ENCODE measurements at regions not wholly inside any gene's neighbourhood (a gene's known extent, or its start where the extent isn't known, plus 50 kb on each side); places are given as distances from the start of the nearest gene placed in this dataset.

DNA sequence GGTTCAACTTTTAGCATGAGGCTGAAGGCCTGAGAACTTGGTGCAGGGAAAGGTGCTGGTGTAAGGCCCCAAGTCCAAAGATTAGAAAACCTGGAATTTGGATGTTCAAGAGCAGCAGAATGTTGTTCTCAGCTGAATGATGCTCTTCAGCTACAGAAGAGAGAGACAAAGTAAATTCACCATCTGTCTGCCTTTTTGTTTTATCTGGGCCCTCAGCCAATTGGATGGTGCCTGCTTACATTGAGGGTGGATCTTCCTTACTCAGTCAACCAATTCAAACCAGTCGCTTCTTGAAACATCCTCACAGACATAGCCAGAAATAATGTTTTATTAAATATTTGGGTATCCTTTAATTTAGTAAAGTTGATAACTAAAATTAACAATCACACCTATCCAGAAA lies 748.2 kb upstream of the ADAMTS5 start:
- no peaks in the 10 kb centered on the region for H3K36me3 ChIP-seq
- no peaks in the 10 kb centered on the region for H3K4me1 ChIP-seq
- no peak for TF ChIP-seq CTCF (IDR thresholded peaks at IDR 0.05; ENCODE audit: borderline replicate concordance)
- no peaks in the 10 kb centered on the region for H3K9me3 ChIP-seq (replicated peaks)
- no peak for DNase-seq
- no peak overlapping the region for H3K27ac ChIP-seq (replicated peaks)
- H3K27me3 ChIP-seq (ENCODE audit: low read depth) = no peaks in the 10 kb centered on the region
- no peak overlapping the region for H3K4me3 ChIP-seq
- intact Hi-C loops (cut with micrococcal nuclease) = no loop called here

GRCh38 chr21:27713154-27714109 lies 746.5 kb upstream of the ADAMTS5 start:
- no peak for DNase-seq
- no peak overlapping the region for H3K4me3 ChIP-seq
- H3K9me3 ChIP-seq (replicated peaks) = peaks cover 5% of the 10 kb centered on the region
- H3K27ac ChIP-seq (replicated peaks) = no peak overlapping the region
- H3K27me3 ChIP-seq (ENCODE audit: low read depth) = no peaks in the 10 kb centered on the region
- TF ChIP-seq CTCF (IDR thresholded peaks at IDR 0.05; ENCODE audit: borderline replicate concordance) = no peak
- H3K36me3 ChIP-seq = no peaks in the 10 kb centered on the region
- intact Hi-C loops (cut with micrococcal nuclease) = no loop called here
- no peaks in the 10 kb centered on the region for H3K4me1 ChIP-seq

DNA sequence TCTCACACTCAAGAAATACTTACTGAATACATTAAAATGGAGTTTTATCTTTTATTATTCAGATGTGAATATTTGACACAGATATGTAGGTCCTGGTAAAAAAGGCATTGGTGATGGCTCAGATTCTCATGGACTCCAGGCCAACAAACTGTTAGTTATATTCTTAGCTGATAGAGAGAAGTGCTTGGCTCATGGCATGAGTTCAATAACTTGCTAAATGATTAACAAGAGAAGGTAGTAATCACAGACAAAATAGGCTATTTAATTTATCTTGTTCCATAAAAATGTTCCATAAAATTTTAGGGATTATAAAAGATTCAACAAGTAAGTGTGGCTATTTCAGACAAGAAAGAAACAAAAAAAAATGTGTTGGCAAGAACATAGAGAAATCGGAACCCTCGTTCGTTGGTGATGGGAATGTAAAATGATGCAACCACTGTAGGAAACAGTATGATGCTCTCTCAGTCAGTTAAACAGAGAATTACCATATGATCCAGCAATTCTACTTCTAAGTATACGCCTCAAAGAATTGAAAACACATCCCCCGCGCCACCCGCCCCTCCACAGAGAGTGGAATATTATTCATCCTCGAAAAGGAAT lies 737.8 kb upstream of the ADAMTS5 start:
- peaks cover 25% of the 10 kb centered on the region for H3K9me3 ChIP-seq (replicated peaks)
- no peak for TF ChIP-seq CTCF (IDR thresholded peaks at IDR 0.05; ENCODE audit: borderline replicate concordance)
- no peak overlapping the region for H3K4me3 ChIP-seq
- no peaks in the 10 kb centered on the region for H3K27me3 ChIP-seq (ENCODE audit: low read depth)
- no peak for DNase-seq
- H3K4me1 ChIP-seq = peaks cover 4% of the 10 kb centered on the region
- intact Hi-C loops (cut with micrococcal nuclease) = no loop called here
- no peaks in the 10 kb centered on the region for H3K36me3 ChIP-seq
- H3K27ac ChIP-seq (replicated peaks) = no peak overlapping the region

- Histone ChIP-seq H3K27me3 (ENCODE audit: low read depth) (no peaks in the 10 kb centered on the region), H3K27ac (replicated peaks) (no peak overlapping the region), H3K4me3 (no peak overlapping the region), H3K9me3 (replicated peaks) (peaks cover 23% of the 10 kb centered on the region), H3K36me3 (no peaks in the 10 kb centered on the region), H3K4me1 (peaks cover 4% of the 10 kb centered on the region)
- TF ChIP-seq CTCF (IDR thresholded peaks at IDR 0.05; ENCODE audit: borderline replicate concordance) = no peak
- no peak for DNase-seq
- intact Hi-C loops (cut with micrococcal nuclease) = no loop called here
Measured at GRCh38 chr21:27703791-27704190, 736.9 kb upstream of the ADAMTS5 start.

DNA sequence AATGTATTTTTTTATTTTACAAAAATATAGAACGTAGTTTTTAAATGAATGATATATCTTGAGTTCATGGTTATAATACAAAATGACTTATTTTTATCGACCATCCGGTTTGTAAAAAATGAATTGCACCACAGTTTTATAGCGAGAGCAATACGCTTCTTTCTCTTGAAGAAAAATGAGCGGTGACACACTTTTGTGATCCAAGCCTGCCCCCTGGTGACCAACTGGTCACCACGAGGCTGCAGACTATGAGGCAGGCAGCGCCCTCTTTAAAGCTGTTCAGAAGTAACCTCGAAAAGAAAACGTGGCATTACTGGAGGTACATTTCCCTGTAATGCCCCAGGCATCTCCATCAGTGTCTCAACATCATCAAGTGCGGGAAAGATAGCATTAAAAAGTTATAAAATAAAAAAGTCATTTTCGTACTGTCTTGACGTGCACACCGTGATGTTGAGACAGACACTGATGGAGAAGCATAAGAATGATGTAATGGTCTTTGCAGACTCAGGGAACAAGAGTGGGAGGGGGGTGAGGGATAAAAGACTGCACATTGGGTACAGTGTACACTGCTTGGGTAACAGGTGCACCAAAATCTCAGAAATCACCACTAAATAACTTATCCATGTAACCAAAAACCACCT lies 734.2 kb upstream of the ADAMTS5 start:
- Histone ChIP-seq H3K9me3 (replicated peaks) (peaks cover 3% of the 10 kb centered on the region), H3K36me3 (no peaks in the 10 kb centered on the region), H3K4me1 (peaks cover 4% of the 10 kb centered on the region), H3K4me3 (peak overlapping the region; percentile 9), H3K27ac (replicated peaks) (no peak overlapping the region), H3K27me3 (ENCODE audit: low read depth) (no peaks in the 10 kb centered on the region)
- intact Hi-C loops (cut with micrococcal nuclease) = loop anchor here (2.0 kb wide), 1 partner anchor 850 kb away; no protein-coding TSS in a partner anchor
- TF ChIP-seq CTCF (IDR thresholded peaks at IDR 0.05; ENCODE audit: borderline replicate concordance) = peak; percentile 93
- DNase-seq = peak; percentile 83

Data from left ventricle myocardium inferior (tissue), 1 donor.